ENCODE measurements at regions not wholly inside any gene's neighbourhood (a gene's known extent, or its start where the extent isn't known, plus 50 kb on each side); places are given as distances from the start of the nearest gene placed in this dataset.

GRCh38 chr2:66021296-66021695 is 413.6 kb upstream of the MEIS1 start:
- Histone ChIP-seq H3K4me3 (no peak overlapping the region), H3K36me3 (no peaks in the 10 kb centered on the region), H3K27me3 (replicated peaks) (no peaks in the 10 kb centered on the region), H3K4me1 (replicated peaks) (no peaks in the 10 kb centered on the region), H3K9me3 (replicated peaks) (no peaks in the 10 kb centered on the region), H3K27ac (no peak overlapping the region)
- DNase-seq (ENCODE audit: low read depth in 1 of 2, low spot score in 2 of 2) = no peak

DNA sequence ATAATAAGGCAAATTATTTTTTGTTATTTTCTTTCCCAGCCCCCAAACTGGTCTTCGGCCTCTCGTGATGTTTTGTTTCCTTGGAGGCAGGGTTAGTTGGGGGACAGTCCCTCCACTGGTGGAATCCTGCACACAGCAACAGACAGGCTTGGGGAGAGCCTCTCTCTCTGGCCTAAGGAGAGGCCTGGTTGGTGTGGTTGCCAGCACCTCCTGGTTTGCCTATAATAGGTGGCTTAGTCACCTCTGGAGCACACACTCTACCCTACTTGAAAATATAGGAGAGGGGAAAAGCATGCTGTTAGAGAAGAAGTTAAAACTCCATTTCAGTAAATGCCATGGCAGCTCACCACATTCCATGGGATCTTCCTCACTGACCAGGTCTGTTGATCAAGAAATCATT is 417.2 kb upstream of the MEIS1 start:
- H3K4me1 ChIP-seq (replicated peaks) = no peaks in the 10 kb centered on the region
- no peaks in the 10 kb centered on the region for H3K9me3 ChIP-seq (replicated peaks)
- H3K27ac ChIP-seq = no peak overlapping the region
- H3K27me3 ChIP-seq (replicated peaks) = no peaks in the 10 kb centered on the region
- H3K36me3 ChIP-seq = no peaks in the 10 kb centered on the region
- no peak for DNase-seq (ENCODE audit: low read depth in 1 of 2, low spot score in 2 of 2)
- H3K4me3 ChIP-seq = no peak overlapping the region

GRCh38 chr2:66014450-66014849 is 420.5 kb upstream of the MEIS1 start:
- Histone ChIP-seq H3K9me3 (replicated peaks) (no peaks in the 10 kb centered on the region), H3K36me3 (no peaks in the 10 kb centered on the region), H3K4me3 (no peak overlapping the region), H3K27me3 (replicated peaks) (no peaks in the 10 kb centered on the region), H3K4me1 (replicated peaks) (no peaks in the 10 kb centered on the region), H3K27ac (no peak overlapping the region)
- no peak for DNase-seq (ENCODE audit: low read depth in 1 of 2, low spot score in 2 of 2)

DNA sequence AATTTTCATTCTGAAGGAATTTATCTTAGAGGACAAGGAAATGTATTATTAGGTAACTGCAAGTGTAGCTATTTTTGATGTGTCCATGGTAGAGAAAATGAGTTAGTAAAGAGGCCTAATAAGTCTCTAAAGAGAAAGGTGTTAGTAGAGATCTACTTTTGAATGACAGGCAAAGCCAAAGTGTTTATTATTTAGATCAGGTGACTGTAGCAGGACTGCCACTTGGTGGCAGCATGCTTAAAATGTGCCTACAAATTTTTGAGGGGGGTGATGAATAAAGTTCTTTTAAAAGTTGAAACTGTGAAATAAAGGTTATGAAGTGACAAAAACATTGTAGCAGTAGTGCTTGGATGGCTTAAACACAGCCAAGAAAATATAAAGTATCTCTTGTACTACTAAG is 421.5 kb upstream of the MEIS1 start:
- no peak for DNase-seq (ENCODE audit: low read depth in 1 of 2, low spot score in 2 of 2)
- H3K4me1 ChIP-seq (replicated peaks) = no peaks in the 10 kb centered on the region
- H3K27me3 ChIP-seq (replicated peaks) = no peaks in the 10 kb centered on the region
- H3K4me3 ChIP-seq = no peak overlapping the region
- no peak overlapping the region for H3K27ac ChIP-seq
- no peaks in the 10 kb centered on the region for H3K9me3 ChIP-seq (replicated peaks)
- no peaks in the 10 kb centered on the region for H3K36me3 ChIP-seq

- Histone ChIP-seq H3K4me3 (no peak overlapping the region), H3K27ac (no peak overlapping the region), H3K4me1 (replicated peaks) (no peaks in the 10 kb centered on the region), H3K9me3 (replicated peaks) (no peaks in the 10 kb centered on the region), H3K36me3 (no peaks in the 10 kb centered on the region), H3K27me3 (replicated peaks) (no peaks in the 10 kb centered on the region)
- DNase-seq (ENCODE audit: low read depth in 1 of 2, low spot score in 2 of 2) = no peak
Measured at GRCh38 chr2:66003931-66004330, 431.0 kb upstream of the MEIS1 start.

DNA sequence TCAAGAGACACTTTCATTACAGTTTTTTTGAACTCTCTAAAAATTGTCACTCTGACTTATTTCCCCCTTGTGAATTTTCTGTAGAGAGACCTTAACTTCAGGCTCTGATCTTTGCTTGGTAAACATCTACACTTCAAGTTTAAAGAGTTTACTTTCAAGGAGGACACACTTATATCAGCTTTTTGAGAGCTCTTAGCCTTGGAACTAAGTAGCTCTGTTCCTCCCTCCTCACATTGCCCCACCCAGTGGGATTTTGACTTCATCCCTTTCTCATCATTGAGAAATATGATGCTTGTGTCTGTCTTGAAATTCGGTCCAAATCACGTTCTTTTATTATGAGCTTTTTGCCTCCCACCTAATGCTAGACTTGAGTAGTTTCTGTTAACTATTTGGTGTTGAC is 433.4 kb upstream of the MEIS1 start:
- no peak overlapping the region for H3K27ac ChIP-seq
- H3K27me3 ChIP-seq (replicated peaks) = no peaks in the 10 kb centered on the region
- H3K4me3 ChIP-seq = no peak overlapping the region
- H3K9me3 ChIP-seq (replicated peaks) = no peaks in the 10 kb centered on the region
- no peaks in the 10 kb centered on the region for H3K4me1 ChIP-seq (replicated peaks)
- DNase-seq (ENCODE audit: low read depth in 1 of 2, low spot score in 2 of 2) = no peak
- no peaks in the 10 kb centered on the region for H3K36me3 ChIP-seq

- DNase-seq (ENCODE audit: low read depth in 1 of 2, low spot score in 2 of 2) = no peak
Measured at GRCh38 chr2:66000901-66001300, 434.0 kb upstream of the MEIS1 start.

DNA sequence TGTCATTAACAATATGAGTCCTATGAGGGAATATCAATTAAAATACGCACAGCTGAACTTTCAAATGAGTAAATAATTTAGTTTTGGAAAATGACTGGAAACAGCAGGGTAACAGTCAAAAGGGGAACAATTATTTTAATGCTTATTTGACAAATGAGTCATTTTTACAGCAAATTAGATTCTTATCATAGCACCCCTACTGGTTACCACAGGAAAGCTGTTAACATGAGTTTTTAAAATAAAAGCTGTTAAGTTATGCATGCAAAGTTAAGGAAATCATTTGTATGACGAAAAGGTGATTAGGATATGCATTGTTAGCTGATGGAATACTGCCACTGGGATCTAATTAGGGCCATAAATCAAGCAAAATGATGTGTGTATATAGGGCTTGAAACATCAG is 435.1 kb upstream of the MEIS1 start:
- H3K4me3 ChIP-seq = no peak overlapping the region
- no peak for DNase-seq (ENCODE audit: low read depth in 1 of 2, low spot score in 2 of 2)
- no peaks in the 10 kb centered on the region for H3K36me3 ChIP-seq
- no peaks in the 10 kb centered on the region for H3K9me3 ChIP-seq (replicated peaks)
- no peak overlapping the region for H3K27ac ChIP-seq
- H3K27me3 ChIP-seq (replicated peaks) = no peaks in the 10 kb centered on the region
- H3K4me1 ChIP-seq (replicated peaks) = no peaks in the 10 kb centered on the region

More at GRCh38 chr2:66000901-66001300, 434.0 kb upstream of the MEIS1 start:
- Histone ChIP-seq H3K27me3 (replicated peaks) (no peaks in the 10 kb centered on the region), H3K4me1 (replicated peaks) (no peaks in the 10 kb centered on the region), H3K27ac (no peak overlapping the region), H3K36me3 (no peaks in the 10 kb centered on the region), H3K4me3 (no peak overlapping the region), H3K9me3 (replicated peaks) (no peaks in the 10 kb centered on the region)

GRCh38 chr2:65999103-65999502 is 435.8 kb upstream of the MEIS1 start:
- no peaks in the 10 kb centered on the region for H3K36me3 ChIP-seq
- no peaks in the 10 kb centered on the region for H3K9me3 ChIP-seq (replicated peaks)
- no peak overlapping the region for H3K27ac ChIP-seq
- no peaks in the 10 kb centered on the region for H3K27me3 ChIP-seq (replicated peaks)
- DNase-seq (ENCODE audit: low read depth in 1 of 2, low spot score in 2 of 2) = no peak
- H3K4me1 ChIP-seq (replicated peaks) = no peaks in the 10 kb centered on the region
- H3K4me3 ChIP-seq = no peak overlapping the region

DNA sequence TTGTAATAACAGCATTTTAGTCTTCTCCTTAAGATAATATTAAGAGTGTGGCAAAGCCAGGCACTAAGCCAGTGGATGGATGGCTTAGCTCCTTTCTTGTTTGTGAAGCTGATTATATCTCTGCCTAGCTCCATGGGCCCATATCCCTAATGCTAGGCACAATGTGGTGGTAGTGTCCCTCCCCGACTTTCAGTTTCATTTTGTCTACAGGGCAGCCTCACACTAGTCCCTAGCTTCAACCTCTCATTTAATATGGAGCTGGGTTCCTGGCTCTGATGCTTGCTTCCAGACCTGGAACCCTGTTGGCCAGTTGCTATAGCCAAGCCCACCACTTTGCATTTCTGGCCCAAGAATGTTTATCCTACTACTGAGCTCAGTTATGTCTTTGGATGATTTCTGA is 437.0 kb upstream of the MEIS1 start:
- no peak overlapping the region for H3K27ac ChIP-seq
- no peaks in the 10 kb centered on the region for H3K4me1 ChIP-seq (replicated peaks)
- no peaks in the 10 kb centered on the region for H3K36me3 ChIP-seq
- DNase-seq (ENCODE audit: low read depth in 1 of 2, low spot score in 2 of 2) = no peak
- H3K9me3 ChIP-seq (replicated peaks) = no peaks in the 10 kb centered on the region
- H3K4me3 ChIP-seq = no peak overlapping the region
- H3K27me3 ChIP-seq (replicated peaks) = no peaks in the 10 kb centered on the region

- Histone ChIP-seq H3K27ac (no peak overlapping the region), H3K9me3 (replicated peaks) (no peaks in the 10 kb centered on the region)
- DNase-seq (ENCODE audit: low read depth in 1 of 2, low spot score in 2 of 2) = no peak
Measured at GRCh38 chr2:65992198-65992554, 442.7 kb upstream of the MEIS1 start.

GRCh38 chr2:65991381-65992197 is 443.3 kb upstream of the MEIS1 start:
- Histone ChIP-seq H3K4me1 (replicated peaks) (no peaks in the 10 kb centered on the region), H3K27me3 (replicated peaks) (no peaks in the 10 kb centered on the region; the same call in 1 of the 2 replicates), H3K27ac (no peak overlapping the region), H3K4me3 (no peak overlapping the region), H3K9me3 (replicated peaks) (no peaks in the 10 kb centered on the region), H3K36me3 (no peaks in the 10 kb centered on the region)
- no peak for DNase-seq (ENCODE audit: low read depth in 1 of 2, low spot score in 2 of 2)

More at GRCh38 chr2:65992198-65992554, 442.7 kb upstream of the MEIS1 start:
- Histone ChIP-seq H3K36me3 (no peaks in the 10 kb centered on the region), H3K27me3 (replicated peaks) (no peaks in the 10 kb centered on the region; the same call in 1 of the 2 replicates), H3K4me3 (no peak overlapping the region), H3K4me1 (replicated peaks) (no peaks in the 10 kb centered on the region)

GRCh38 chr2:65985986-65986385 is 448.9 kb upstream of the MEIS1 start:
- Histone ChIP-seq H3K27me3 (replicated peaks) (no peaks in the 10 kb centered on the region; the same call in 1 of the 2 replicates), H3K4me1 (replicated peaks) (no peaks in the 10 kb centered on the region), H3K36me3 (no peaks in the 10 kb centered on the region), H3K4me3 (no peak overlapping the region), H3K9me3 (replicated peaks) (no peaks in the 10 kb centered on the region), H3K27ac (no peak overlapping the region)
- DNase-seq (ENCODE audit: low read depth in 1 of 2, low spot score in 2 of 2) = no peak

GRCh38 chr2:65980531-65980930 is 454.4 kb upstream of the MEIS1 start:
- DNase-seq (ENCODE audit: low read depth in 1 of 2, low spot score in 2 of 2) = no peak
- no peaks in the 10 kb centered on the region for H3K27me3 ChIP-seq (replicated peaks)

GRCh38 chr2:65979446-65979845 is 455.5 kb upstream of the MEIS1 start:
- no peaks in the 10 kb centered on the region for H3K36me3 ChIP-seq
- no peak for DNase-seq (ENCODE audit: low read depth in 1 of 2, low spot score in 2 of 2)
- H3K27ac ChIP-seq = no peak overlapping the region
- H3K9me3 ChIP-seq (replicated peaks) = no peaks in the 10 kb centered on the region
- no peaks in the 10 kb centered on the region for H3K4me1 ChIP-seq (replicated peaks)
- H3K27me3 ChIP-seq (replicated peaks) = no peaks in the 10 kb centered on the region
- H3K4me3 ChIP-seq = no peak overlapping the region

More at GRCh38 chr2:65980531-65980930, 454.4 kb upstream of the MEIS1 start:
- Histone ChIP-seq H3K9me3 (replicated peaks) (no peaks in the 10 kb centered on the region), H3K4me1 (replicated peaks) (no peaks in the 10 kb centered on the region), H3K27ac (no peak overlapping the region), H3K4me3 (no peak overlapping the region), H3K36me3 (no peaks in the 10 kb centered on the region)

Data from SJSA1 (cell line).